ENCODE measurements at regions not wholly inside any gene's neighbourhood (a gene's known extent, or its start where the extent isn't known, plus 50 kb on each side); places are given as distances from the start of the nearest gene placed in this dataset.

DNA sequence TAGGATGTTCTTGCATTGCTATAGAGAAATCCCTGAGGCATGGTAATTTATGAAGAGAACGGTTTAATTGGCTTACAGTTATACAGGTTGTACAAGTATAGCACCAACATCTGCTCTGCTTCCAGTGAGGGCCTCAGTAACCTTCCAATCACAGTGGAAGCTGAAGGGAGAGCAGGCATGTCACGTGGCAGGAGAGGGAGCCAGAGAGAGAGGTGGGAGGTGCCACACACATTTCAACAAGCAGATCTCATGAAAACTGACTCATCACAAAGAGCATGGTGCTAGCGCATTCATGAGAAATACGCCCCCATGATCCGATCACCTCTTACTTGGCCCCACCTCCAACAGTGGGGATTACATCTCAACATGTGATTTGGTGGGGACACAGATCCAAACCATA, 871.2 kb downstream of the TFAP2A start:
- TF ChIP-seq SIN3A (IDR thresholded peaks at IDR 0.05; ENCODE audit: borderline replicate concordance, insufficient read depth, low read length): no peak
- no peak for TF ChIP-seq TAF1 (IDR thresholded peaks at IDR 0.05; ENCODE audit: borderline replicate concordance, insufficient read depth, low read length)
- no peak for TF ChIP-seq POLR2AphosphoS5 (IDR thresholded peaks at IDR 0.05; ENCODE audit: low read depth, low read length)

Data from PFSK-1 (cell line).